Smooth muscle cell (in vitro differentiated cells): ENCODE measurements at regions not wholly inside any gene's neighbourhood (a gene's known extent, or its start where the extent isn't known, plus 50 kb on each side); places are given as distances from the start of the nearest gene placed in this dataset.

ENCODE experiments used
- DNase-seq: peaks from one replicate; lab custom pipeline; 2025; ENCODE audit not compliant: unreplicated experiment; lab: John Stamatoyannopoulos, UW
- H2AFZ ChIP-seq: fragments of 200-600 bp; sonication (generic); 2 replicates; pipeline ENCODE4 v1.6.0; 2016; ENCODE audit warnings: antibody characterized with exemption, low read depth, mild to moderate bottlenecking
- H3F3A ChIP-seq: fragments of 200-600 bp; sonication (generic); 2 replicates; pipeline ENCODE4 v1.6.0; 2017; ENCODE audit warnings: antibody characterized with exemption, low read depth
- H3K27ac ChIP-seq: fragments of 200-600 bp; sonication (generic); 2 replicates; pipeline ENCODE4 v1.5.1; 2016; ENCODE audit warnings: low read depth, mild to moderate bottlenecking
- H3K27me3 ChIP-seq: fragments of 200-600 bp; sonication (generic); 2 replicates; pipeline ENCODE4 v1.6.1; 2016; ENCODE audit warnings: low read depth, mild to moderate bottlenecking
- H3K36me3 ChIP-seq: fragments of 200-600 bp; sonication (generic); 2 replicates; pipeline ENCODE4 v1.5.1; 2016; ENCODE audit warnings: low read depth
- H3K4me1 ChIP-seq: fragments of 200-600 bp; sonication (generic); 2 replicates; pipeline ENCODE4 v1.5.1; 2016; ENCODE audit warnings: low read depth
- H3K4me2 ChIP-seq: fragments of 200-600 bp; sonication (generic); 2 replicates; pipeline ENCODE4 v1.6.0; 2016; ENCODE audit warnings: mild to moderate bottlenecking
- H3K4me3 ChIP-seq: fragments of 200-600 bp; sonication (generic); 2 replicates; pipeline ENCODE4 v1.5.1; 2016; ENCODE audit warnings: mild to moderate bottlenecking
- H3K79me2 ChIP-seq: fragments of 200-600 bp; sonication (generic); 2 replicates; pipeline ENCODE4 v1.6.0; 2016; ENCODE audit warnings: low read depth, mild to moderate bottlenecking
- H3K9ac ChIP-seq: fragments of 200-600 bp; sonication (generic); 2 replicates; pipeline ENCODE4 v1.6.0; 2016; ENCODE audit warnings: low read depth
- H3K9me3 ChIP-seq: fragments of 200-600 bp; sonication (generic); replicated peaks from 2 replicates; pipeline ENCODE4 v1.5.1; 2016; ENCODE audit warnings: low read depth
- H4K20me1 ChIP-seq: fragments of 200-600 bp; sonication (generic); 2 replicates; pipeline ENCODE4 v1.6.0; 2016; ENCODE audit warnings: low read depth
- WGBS: methylation state at CpG from one replicate; pipeline ENCODE4 v1.1.7; 2016; ENCODE audit warnings: low lambda C conversion rate; 5-methylcytosine and 5-hydroxymethylcytosine counted together
- TF ChIP-seq, protein P1 (sequence below): fragments of 200-600 bp; sonication (generic); IDR thresholded peaks from 2 replicates; pipeline ENCODE4 v1.5.1; 2017; ENCODE audit warnings: borderline replicate concordance, mild to moderate bottlenecking, antibody characterized with exemption; ENCODE audit not compliant: insufficient read depth, poor library complexity, severe bottlenecking

DNA sequence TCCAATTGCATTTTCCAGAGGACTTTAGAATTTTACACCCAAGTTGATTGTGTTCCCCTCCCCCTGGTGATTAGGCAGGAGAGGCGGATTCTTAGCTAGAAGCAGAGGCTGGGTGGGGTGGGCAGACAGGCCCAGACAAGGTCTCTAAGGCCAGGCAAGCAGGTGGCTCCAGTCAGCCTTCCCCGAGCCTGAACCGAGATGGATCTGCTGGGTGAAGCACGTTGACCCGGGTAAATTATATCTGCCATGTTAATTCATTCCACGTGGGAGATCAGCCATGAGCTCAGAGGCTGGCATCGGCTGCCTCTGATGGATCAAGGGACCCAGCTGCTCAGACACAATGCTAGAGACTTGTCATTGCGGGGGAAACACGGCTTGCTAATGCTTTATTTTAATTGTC, 159.5 kb upstream of the MAFB start:
- H4K20me1 ChIP-seq, result no peaks in the 10 kb centered on the region
- H3K27me3 ChIP-seq, result peaks cover 1% of the 10 kb centered on the region
- H3K9me3 ChIP-seq, result no peaks in the 10 kb centered on the region
- no peak overlapping the region for H3K9ac ChIP-seq
- H3K4me2 ChIP-seq, result no peak overlapping the region
- 75% methylated on average over 9 of the region's 9 CpGs for WGBS
- no peaks in the 10 kb centered on the region for H3F3A ChIP-seq
- H3K4me3 ChIP-seq, result no peak overlapping the region
- no peaks in the 10 kb centered on the region for H3K4me1 ChIP-seq
- DNase-seq, result no peak
- no peak overlapping the region for H2AFZ ChIP-seq
- no peak overlapping the region for H3K27ac ChIP-seq
- H3K36me3 ChIP-seq, result no peaks in the 10 kb centered on the region
- H3K79me2 ChIP-seq, result no peaks in the 10 kb centered on the region
- TF ChIP-seq, protein P1, sequence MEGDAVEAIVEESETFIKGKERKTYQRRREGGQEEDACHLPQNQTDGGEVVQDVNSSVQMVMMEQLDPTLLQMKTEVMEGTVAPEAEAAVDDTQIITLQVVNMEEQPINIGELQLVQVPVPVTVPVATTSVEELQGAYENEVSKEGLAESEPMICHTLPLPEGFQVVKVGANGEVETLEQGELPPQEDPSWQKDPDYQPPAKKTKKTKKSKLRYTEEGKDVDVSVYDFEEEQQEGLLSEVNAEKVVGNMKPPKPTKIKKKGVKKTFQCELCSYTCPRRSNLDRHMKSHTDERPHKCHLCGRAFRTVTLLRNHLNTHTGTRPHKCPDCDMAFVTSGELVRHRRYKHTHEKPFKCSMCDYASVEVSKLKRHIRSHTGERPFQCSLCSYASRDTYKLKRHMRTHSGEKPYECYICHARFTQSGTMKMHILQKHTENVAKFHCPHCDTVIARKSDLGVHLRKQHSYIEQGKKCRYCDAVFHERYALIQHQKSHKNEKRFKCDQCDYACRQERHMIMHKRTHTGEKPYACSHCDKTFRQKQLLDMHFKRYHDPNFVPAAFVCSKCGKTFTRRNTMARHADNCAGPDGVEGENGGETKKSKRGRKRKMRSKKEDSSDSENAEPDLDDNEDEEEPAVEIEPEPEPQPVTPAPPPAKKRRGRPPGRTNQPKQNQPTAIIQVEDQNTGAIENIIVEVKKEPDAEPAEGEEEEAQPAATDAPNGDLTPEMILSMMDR, result no peak

DNA sequence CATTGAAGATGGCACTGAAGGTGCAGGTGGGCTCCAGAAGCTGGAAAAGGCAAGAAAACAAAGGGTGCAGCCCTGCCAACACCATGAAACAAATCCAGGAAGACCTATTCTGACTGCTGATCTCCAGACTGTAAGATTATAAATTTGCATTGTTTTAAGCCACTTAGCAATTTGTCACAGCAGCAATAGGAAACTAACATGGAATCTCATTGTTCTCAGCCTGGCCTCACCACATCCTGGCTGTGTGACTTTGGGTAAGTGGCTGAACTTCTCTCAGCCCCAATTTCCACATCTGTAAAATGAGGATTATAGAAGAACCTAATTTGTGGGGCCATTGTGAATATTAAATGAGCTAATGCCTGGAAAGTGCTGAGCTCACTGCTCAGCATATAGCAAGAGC, 160.4 kb upstream of the MAFB start:
- H3K9me3 ChIP-seq, result no peaks in the 10 kb centered on the region
- no peak overlapping the region for H3K9ac ChIP-seq
- TF ChIP-seq, protein P1, result no peak
- no peak overlapping the region for H2AFZ ChIP-seq
- no peaks in the 10 kb centered on the region for H3F3A ChIP-seq
- H3K79me2 ChIP-seq, result no peaks in the 10 kb centered on the region
- no peaks in the 10 kb centered on the region for H3K27me3 ChIP-seq
- no peaks in the 10 kb centered on the region for H3K4me1 ChIP-seq
- no peak overlapping the region for H3K4me2 ChIP-seq
- no peaks in the 10 kb centered on the region for H3K36me3 ChIP-seq
- DNase-seq, result no peak
- H3K4me3 ChIP-seq, result no peak overlapping the region
- no peaks in the 10 kb centered on the region for H4K20me1 ChIP-seq
- H3K27ac ChIP-seq, result no peak overlapping the region

DNA sequence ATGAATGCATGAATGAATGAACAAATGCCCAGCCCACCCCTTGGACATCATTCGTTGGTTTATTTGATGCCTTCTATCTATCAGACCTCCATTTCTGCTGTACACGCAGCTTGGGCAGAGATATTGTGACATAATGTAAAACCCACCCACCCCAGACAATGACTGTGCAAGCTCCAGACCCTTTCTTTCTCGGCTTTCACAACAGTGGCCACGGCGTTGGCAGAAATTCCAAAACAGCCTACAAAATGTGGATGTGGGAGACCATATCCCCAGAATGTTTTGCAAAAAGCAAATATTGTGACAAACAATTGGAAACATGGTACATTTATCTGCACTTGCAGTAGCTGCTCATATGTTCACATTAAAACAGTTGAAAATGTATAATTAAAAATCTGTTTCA, 162.0 kb upstream of the MAFB start:
- TF ChIP-seq, protein P1, result no peak
- H3F3A ChIP-seq, result no peaks in the 10 kb centered on the region
- 85% methylated on average over 5 of the region's 5 CpGs for WGBS

DNA sequence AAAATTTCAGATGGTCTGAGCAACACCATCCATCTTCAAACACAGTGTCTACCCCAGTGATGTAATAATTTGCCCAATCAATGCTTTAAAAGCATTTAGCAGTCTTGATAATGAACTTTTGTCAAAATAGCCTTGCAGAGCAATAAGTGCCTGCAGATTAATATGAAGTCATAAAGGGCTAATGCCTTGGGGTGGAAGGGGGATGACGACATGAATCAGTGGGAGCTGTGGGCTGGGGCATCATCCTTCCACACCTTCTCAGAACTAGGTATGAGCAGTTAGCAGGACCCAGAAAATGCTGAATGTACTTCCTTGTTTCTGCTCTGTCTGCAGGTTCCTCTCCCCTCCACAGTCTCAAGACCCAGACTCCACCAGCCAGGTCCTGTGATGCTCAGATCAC, 166.2 kb upstream of the MAFB start:
- Histone ChIP-seq H3F3A (no peaks in the 10 kb centered on the region), H2AFZ (no peak overlapping the region), H3K4me3 (no peak overlapping the region), H3K9ac (no peak overlapping the region), H3K79me2 (no peaks in the 10 kb centered on the region), H3K4me1 (peaks cover 5% of the 10 kb centered on the region), H3K9me3 (no peaks in the 10 kb centered on the region), H3K27me3 (peaks cover 24% of the 10 kb centered on the region), H3K4me2 (no peak overlapping the region), H3K36me3 (no peaks in the 10 kb centered on the region), H4K20me1 (no peaks in the 10 kb centered on the region), H3K27ac (no peak overlapping the region)
- 78% methylated on average over 1 of the region's 1 CpG for WGBS
- TF ChIP-seq, protein P1, result no peak
- DNase-seq, result no peak

More for the DNA sequence above, 162.0 kb upstream of the MAFB start:
- no peaks in the 10 kb centered on the region for H3K79me2 ChIP-seq
- no peak overlapping the region for H3K27ac ChIP-seq
- no peak for DNase-seq
- H3K4me2 ChIP-seq, result no peak overlapping the region
- no peaks in the 10 kb centered on the region for H3K4me1 ChIP-seq
- H2AFZ ChIP-seq, result no peak overlapping the region
- no peak overlapping the region for H3K4me3 ChIP-seq
- peaks cover 10% of the 10 kb centered on the region for H3K27me3 ChIP-seq
- no peaks in the 10 kb centered on the region for H4K20me1 ChIP-seq
- H3K9me3 ChIP-seq, result no peaks in the 10 kb centered on the region
- no peak overlapping the region for H3K9ac ChIP-seq
- no peaks in the 10 kb centered on the region for H3K36me3 ChIP-seq
